DMS79 (cell line): ENCODE measurements at regions not wholly inside any gene's neighbourhood (a gene's known extent, or its start where the extent isn't known, plus 50 kb on each side); places are given as distances from the start of the nearest gene placed in this dataset.
"Not testable (repeated sequence)": the region's sequence is repeated elsewhere in the genome, so short reads cannot be mapped to it uniquely, and the experiment has no call there.

Source experiments
- DNase-seq: peaks from one replicate; lab custom pipeline; 2025; lab: John Stamatoyannopoulos, UW

GRCh38 chr20:4468114-4468513 lies 218.1 kb upstream of the PRNP start:
- DNase-seq, result no peak

DNA sequence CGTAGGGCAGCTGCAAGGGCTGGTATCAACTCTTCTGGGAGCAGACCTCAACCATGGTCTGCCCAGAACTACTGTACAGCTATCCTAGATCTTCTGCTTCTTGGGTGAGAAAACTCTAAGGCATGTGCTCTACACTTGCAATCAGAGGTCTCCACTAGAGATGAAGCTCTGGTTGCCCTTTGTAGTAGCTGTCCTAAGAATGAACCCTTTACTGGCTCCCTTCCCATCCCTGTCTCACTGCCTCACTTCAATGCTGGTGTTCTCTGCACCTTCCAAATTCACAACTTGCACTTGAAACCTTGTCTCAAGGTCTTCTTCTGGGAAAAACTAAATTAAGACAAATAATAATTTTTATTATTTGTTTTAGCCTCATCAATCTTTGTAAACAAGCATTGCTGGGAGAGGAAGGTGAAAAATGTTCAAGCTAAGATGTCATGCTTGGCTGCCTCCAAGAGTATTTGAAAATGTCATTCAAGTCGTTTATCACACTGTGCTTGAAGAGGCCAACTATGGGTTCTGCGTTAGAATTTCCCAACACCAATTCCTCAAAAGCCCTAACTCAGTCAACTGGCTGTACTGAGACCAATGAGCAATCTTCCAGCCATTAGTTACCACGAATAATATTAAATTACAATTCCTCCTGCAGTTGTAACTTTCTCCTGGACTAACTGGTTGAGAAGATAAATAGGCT lies 216.9 kb upstream of the ADRA1D start:
- DNase-seq, result peak; percentile 27

GRCh38 chr20:4465212-4465611 lies 216.1 kb upstream of the ADRA1D start:
- no peak for DNase-seq

DNA sequence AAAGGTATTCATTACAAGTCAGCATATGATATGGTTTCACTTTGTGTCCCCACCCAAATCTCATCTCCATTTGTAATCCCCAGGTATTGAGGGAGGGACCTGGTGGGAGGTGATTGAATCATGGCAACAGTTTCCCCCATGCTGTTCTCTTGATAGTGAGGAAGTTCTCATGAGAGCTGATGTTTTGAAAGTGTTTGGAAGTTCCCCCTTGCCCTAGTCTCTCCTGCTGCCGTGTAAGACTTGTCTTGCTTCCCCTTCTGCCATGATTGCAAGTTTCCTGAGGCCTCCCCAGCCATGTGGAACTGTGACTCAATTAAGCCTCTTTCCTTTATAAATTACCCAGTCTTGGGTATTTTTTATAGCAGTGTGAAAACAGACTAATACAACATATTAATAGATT lies 213.7 kb upstream of the ADRA1D start:
- not testable (repeated sequence) for DNase-seq

DNA sequence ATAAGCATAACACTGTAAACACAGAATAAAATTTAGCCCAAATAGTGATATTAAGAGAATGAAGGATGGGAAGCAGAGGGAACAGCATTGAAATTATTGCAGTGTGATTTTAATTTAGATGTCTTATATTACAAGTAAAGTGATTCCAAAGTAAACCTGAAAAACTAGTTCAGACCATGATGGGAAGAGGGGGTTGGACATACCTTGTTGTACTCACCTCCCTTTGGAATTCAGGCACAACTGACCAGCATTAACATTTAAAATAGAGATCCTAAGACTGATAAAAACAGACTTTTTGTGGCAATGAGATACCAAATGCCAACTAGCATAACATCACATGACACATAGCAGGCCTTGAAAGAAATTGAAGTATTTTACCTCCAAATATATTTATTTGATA lies 210.0 kb upstream of the ADRA1D start:
- DNase-seq, result no peak

DNA sequence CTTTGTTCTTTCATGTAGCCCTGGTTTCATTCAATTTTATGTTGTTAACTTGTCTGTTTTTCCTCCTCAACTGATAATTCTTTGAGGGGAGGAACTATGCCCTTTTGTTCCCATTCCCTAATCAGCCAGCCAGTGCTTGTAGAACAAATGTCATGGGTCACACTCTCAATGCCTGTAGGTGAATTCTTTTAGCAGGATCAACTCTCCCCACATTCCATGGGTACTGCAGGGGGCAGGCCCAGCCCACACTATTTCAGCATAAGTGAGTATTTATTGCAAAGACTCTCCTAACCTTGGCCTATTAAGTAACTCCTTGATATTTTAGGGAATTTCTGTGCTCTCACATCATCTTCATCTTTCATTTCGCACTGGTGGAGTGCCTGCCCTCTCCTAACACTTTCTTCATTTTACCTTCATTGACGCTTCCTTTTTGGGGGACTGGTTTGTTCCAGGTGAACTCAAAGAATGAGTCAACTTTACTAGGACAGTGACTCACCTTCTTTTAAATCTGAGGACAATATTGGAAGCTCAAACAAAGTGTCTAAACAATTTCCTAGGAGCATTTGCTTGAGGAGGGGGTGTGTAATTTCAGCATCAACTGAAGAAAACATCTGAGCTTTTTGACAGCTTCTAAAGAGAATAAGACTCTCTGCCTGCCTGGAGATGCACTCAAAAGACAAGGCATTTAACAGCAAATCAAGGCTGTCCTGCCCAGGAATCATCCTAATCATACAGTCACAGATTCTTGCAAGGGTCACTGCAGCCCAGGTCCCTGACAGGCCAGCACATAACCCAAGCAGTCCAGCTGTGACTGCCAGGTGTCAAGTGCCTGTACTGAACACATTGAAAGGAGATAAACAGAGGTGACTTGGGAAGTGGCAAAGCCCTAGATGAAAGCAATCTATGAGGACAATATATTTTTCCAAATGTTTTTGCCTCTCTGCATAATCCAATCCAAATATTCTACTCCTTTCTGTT lies 208.8 kb upstream of the ADRA1D start:
- DNase-seq, result no peak

- DNase-seq, result no peak
These were observed 206.9 kb upstream of the ADRA1D start for GRCh38 chr20:4455996-4456395.

- no peak for DNase-seq
These were observed 206.2 kb upstream of the ADRA1D start for GRCh38 chr20:4455301-4455701.

- no peak for DNase-seq
These were observed 205.0 kb upstream of the ADRA1D start for GRCh38 chr20:4454111-4454510.

- DNase-seq, result no peak
These were observed 204.3 kb upstream of the ADRA1D start for GRCh38 chr20:4453359-4453758.

DNA sequence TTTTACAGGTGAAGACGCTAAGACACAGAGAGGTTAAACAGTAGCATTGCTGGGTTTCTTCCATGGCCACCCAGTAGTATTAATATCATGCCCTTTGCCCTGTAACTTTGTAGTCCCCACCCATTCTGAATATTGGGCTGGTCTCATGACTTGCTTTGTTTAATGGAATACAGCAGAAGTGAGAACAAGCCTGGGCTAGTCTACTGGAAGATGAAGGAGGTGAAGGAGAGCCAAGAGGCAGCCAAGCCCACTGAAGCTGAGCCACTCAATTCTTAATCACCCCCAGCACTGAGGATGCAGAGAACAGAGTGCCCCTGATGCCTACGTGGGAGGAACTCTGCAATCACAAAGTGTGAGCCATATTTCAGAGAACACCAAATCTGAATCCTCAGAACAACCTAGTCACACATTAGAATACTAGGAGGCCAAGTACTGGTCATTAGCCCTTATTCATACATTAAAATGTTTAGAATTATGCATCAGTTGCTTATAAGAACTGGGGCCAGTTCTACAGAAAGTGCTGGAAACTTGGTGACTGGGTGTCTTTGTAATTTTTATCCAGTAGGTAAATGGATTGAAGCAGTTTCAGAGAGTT lies 202.5 kb upstream of the ADRA1D start:
- DNase-seq, result peak; percentile 7

GRCh38 chr20:4449957-4450715 lies 201.0 kb upstream of the ADRA1D start:
- DNase-seq, result no peak

DNA sequence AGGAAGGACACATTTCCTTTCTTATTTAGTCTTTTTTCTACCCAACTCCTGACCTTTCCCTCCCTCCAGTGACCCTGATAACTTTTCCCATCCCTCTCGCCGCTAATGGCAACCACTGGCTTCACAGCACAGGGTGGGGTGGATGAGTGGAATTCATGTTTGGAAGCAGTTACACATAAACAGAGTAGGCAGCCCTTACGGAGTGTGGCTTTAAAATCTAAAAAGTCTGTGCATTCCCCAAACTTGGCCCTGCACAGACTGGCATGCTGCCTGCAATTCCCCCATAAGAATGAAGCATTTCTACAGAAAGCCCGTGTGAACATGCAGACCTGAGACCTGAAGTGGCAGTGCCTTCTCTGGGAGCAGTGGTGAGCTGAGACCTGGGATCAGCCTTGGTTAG lies 196.7 kb upstream of the ADRA1D start:
- no peak for DNase-seq

DNA sequence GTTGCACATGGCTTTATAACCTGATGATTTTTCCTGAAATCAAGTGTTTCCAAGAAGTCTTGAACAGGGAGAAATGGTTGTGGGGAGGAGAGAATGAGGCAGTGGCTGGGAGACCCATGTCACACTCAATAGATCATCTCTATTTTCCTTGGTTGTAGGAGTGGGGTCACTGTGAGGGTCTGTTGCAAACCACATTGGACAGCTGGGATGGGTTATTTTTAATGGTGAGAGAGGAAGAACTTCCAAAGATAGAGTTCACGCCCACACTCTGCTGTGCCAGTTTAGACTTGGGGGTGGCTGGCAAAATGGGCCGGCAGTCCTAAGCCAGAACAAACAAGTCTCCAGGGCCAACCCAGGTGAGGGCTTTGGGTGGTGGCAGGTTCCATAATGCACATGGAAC lies 196.2 kb upstream of the ADRA1D start:
- no peak for DNase-seq

- DNase-seq, result no peak
These were observed 195.3 kb upstream of the ADRA1D start for GRCh38 chr20:4444404-4444803.

DNA sequence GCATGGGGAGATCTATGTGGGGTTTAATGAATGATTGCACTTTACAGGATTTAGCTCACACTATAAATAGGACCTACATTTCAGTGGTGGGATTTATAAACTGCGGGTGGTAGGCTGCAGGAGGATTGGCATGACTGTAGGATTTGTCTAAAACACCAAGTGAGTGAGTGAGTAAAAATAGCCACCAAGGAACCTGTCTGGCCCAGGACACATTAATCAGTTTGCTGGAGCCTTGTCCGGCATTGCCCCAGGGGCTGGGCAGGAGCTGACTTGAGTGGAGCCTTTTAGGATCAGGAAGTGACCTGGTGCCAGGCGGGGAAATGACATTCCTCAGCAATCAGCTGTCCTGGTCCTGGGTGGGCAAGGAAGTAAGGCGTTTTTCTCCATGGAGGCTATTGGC lies 193.9 kb upstream of the ADRA1D start:
- no peak for DNase-seq

- no peak for DNase-seq
These were observed 192.8 kb upstream of the ADRA1D start for GRCh38 chr20:4441871-4442270.

- no peak for DNase-seq
These were observed 192.1 kb upstream of the ADRA1D start for GRCh38 chr20:4441191-4441590.

GRCh38 chr20:4439461-4439860 lies 190.4 kb upstream of the ADRA1D start:
- no peak for DNase-seq

DNA sequence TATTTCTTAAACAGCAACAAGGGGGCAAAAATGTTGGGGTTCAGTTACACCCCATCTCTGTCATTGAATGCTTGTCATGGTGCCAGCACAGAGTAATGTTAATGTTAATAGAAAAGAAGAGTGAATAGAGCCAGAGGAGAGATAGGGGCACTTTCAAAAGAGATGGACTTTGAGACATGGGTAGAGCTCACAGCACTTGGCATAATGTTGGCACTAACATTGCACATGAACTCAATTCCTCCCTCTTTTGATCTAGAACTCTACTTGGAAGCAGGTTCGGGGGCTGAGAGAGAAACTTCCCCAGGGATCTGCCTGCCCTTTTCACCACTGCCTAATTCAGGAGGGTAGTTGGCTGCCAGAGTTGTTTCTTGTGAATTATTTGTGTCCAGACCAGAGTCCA lies 188.0 kb upstream of the ADRA1D start:
- DNase-seq, result no peak

- DNase-seq, result no peak
These were observed 186.8 kb upstream of the ADRA1D start for GRCh38 chr20:4435671-4436455.
